ENCODE measurements at regions not wholly inside any gene's neighbourhood (a gene's known extent, or its start where the extent isn't known, plus 50 kb on each side); places are given as distances from the start of the nearest gene placed in this dataset.

- DNase-seq: no peak
Observed at GRCh38 chr18:45384962-45385315, 230.3 kb upstream of the SLC14A2 start.

- peak; percentile 37 for DNase-seq
Observed at GRCh38 chr18:45386041-45386655, 229.1 kb upstream of the SLC14A2 start.

GRCh38 chr18:45387229-45387628 lies 228.0 kb upstream of the SLC14A2 start:
- no peak for DNase-seq

- no peak for DNase-seq
Observed at GRCh38 chr18:45398448-45398847, 216.8 kb upstream of the SLC14A2 start.

DNA sequence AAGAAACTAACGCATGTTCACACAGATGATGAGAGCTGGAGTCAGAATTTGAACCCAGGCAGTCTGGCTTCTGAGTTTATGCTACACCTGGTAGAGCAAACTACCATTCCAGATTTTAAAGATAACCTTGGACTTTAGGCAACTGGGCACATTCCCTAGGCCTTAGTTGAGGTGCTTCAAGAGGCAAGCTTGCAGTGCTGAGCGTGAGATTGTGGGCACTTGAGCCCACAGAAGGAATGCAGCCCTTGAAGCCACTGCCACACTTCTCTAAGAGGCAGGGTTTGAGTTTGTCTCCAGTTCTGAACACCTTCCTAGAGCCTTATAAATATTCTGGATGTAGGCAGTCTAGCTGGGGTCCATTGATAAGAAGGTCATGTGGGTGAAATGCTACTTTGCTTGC lies 216.1 kb upstream of the SLC14A2 start:
- no peak for DNase-seq

DNA sequence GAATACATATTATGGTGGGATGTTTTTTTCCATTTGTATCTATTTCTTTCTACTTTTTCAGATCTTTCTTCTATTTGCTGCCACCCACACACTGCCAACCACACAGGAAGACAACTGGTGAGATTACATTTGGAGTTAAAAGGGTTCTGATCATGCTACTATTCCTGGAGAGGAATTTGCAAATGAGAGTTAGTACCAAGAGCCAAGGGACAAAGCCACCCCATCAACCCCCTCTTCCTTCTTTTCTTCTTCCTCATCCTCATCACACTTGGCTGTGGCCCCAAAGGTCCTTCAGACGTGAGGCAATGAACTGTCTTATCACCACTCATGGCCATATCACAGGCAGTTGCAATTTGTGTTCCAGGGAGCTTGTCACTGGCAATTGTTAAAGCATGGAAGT lies 215.6 kb upstream of the SLC14A2 start:
- no peak for DNase-seq

DNA sequence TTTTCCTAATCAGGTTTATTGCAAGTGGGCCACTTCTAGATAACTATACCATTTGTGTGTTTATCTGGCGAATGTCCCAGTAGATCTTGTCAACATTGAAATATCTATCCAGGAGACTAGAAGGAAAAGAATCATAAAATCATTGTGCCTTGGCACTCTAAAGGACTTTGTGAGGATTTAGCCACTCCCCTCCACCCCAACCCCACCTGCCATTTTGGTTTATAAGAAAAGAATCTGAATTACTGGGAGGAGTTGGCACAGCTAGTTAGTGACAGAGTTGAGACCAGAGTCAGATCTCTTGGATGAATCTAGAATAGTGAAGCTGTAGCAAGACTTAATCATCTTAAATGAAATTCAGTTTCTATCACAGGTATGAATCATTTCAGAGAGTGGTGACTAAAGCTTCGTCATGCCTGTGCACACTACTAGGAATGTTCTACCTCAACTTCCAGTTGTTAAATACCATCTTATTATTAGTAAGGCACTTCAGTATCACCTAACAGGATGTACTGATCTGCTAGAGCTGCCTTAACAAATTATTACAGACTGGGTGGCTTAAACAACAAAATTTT lies 212.7 kb upstream of the SLC14A2 start:
- DNase-seq: no peak

GRCh38 chr18:45403341-45404049 lies 211.8 kb upstream of the SLC14A2 start:
- DNase-seq: no peak

GRCh38 chr18:45408218-45408617 lies 207.1 kb upstream of the SLC14A2 start:
- DNase-seq: no peak

DNA sequence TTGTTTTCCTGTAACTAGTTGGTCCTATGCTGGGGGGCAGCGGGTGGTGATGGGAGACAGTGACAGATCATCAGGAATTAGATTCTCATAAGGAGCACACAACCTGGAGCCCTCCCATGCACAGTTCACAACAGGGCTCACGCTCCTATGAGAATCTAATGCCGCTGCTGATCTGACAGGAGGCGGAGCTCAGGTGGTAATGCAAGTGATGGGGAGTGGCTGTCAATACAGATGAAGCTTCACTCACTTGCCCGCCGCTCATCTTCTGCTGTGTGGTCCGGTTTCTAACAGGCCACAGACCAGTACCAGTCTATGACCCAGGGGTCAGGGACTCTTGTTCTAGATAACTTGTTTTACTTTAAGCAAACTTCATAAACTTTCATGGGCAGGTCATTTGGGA lies 205.3 kb upstream of the SLC14A2 start:
- no peak for DNase-seq

DNA sequence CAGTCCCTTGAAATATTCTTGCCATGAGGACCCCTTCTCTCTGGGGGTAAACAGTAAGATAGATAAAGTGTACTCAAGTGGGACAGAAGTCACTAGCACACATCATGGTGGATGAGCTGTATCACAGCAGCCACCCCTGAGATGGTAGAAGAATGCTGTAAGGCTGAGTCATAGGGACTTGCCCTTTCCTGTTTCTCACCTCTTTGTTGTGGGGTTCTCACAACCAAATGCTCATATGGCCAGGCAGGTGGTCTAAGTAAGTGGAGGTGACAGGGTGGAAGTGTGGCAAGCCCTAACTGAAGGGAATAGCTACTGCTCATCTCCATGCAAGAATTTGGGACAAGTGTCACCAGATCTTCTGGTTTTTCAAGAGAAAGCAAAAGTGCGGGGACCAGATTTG lies 202.7 kb upstream of the SLC14A2 start:
- no peak for DNase-seq

DNA sequence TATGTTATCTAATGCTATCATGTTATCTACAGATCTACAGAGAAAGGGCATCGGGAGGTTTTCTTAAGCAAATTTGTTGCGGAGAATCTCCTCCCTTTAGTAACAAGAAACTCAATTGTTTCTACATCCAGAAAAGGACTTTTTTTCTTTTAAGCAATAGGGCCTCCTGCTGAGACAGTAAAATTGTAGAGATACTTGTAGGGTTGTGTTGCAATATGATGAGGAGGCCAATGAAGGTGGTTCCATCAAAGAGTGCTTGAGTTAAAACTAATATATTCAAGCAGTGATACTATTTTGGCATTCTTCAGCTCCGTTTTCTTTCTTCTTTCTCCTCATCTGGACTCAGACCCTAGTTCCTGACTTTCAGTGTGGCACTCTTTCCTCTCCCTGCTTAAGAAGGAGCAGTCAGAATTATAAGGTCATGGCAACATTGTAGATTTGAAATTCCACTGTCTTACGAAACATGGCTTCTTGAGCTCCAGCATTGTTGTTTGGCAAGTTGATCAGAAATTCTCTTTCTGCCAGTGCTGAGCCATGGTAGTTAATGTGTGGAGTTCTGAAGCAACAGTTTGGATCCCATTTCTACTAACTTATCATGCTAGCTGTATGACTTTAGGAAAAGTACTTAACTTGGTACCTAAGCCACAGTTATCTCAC lies 202.0 kb upstream of the SLC14A2 start:
- no peak for DNase-seq

- no peak for DNase-seq
Observed at GRCh38 chr18:45415614-45416013, 199.7 kb upstream of the SLC14A2 start.

DNA sequence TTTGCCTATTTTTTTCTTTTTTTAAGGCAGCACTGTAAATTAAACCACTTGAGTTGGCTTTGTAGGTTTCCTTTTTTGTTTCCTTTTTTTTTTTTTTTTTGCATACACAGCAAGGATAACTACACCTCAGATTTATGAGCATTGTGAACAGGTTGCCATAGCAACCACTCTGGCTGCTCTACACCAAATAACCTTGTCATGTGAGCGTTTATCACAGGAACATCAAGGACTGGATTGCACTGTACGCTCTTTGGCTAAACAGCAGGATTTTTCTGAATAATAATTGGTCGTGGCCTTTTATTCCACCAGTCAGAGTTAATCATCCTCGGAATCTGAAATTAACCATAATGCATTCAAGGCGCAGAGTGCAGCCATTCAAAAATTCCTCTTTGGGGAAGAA lies 199.1 kb upstream of the SLC14A2 start:
- peak; percentile 81 for DNase-seq

- DNase-seq: no peak
Observed at GRCh38 chr18:45417392-45417791, 197.9 kb upstream of the SLC14A2 start.

- peak; percentile 36 for DNase-seq
Observed at GRCh38 chr18:45423659-45424058, 191.6 kb upstream of the SLC14A2 start.

DNA sequence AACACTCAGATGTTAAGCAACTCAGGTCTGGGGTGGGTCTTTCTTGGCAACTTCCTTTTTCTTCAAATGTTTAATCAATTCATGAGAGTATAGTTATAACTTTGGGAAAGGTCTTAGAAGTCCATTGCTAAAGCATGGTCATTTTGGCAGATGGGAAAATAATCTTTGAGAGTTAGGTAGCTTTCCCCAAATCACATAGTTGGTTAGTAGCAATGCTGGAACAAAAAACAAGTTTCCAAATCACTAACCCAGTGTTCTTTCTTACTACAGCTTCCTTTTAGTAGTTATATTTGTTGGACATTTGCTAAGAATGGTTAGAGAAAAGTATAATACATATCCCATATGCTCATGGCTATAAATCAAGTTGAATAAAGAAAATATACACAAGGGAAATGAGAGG lies 185.2 kb upstream of the SLC14A2 start:
- DNase-seq: no peak

DNA sequence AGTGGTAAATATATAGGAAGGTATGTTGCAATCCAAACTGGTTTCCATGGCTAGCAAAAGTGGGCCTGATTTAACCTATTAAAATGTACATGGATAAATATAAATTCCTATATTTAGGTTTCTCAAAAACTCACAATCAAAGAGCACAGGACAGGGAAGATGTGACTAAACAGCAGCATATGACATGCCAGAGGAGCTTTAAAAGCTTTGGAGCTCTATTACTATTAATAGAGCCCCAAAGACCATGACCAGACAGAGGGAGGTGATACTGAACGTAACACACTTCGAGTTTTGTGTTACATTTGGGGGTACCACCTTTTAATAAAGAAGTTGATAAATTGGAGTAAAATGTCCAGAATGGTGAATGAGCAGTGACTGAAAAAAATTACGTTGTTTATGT lies 179.5 kb upstream of the SLC14A2 start:
- DNase-seq: no peak

DNA sequence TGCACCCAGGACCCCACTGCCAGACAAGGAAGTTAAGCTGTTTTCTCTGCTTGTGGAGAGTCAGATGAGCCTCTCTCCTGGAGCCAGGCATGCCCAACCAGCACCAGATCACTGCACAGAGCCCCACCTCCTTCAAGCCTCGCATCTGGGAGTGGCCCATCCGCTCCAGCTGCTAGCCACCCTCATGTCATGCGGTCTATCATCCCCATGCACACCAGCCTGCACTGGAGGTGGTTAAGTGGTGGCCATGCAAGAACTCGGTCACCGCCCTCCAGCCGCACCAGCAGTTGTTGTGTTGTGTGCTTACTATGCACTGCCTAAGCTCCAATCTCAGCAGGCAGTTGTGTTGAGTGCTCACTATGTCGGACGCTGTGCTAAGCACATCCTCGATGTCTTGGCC lies 177.9 kb upstream of the SLC14A2 start:
- no peak for DNase-seq

DNA sequence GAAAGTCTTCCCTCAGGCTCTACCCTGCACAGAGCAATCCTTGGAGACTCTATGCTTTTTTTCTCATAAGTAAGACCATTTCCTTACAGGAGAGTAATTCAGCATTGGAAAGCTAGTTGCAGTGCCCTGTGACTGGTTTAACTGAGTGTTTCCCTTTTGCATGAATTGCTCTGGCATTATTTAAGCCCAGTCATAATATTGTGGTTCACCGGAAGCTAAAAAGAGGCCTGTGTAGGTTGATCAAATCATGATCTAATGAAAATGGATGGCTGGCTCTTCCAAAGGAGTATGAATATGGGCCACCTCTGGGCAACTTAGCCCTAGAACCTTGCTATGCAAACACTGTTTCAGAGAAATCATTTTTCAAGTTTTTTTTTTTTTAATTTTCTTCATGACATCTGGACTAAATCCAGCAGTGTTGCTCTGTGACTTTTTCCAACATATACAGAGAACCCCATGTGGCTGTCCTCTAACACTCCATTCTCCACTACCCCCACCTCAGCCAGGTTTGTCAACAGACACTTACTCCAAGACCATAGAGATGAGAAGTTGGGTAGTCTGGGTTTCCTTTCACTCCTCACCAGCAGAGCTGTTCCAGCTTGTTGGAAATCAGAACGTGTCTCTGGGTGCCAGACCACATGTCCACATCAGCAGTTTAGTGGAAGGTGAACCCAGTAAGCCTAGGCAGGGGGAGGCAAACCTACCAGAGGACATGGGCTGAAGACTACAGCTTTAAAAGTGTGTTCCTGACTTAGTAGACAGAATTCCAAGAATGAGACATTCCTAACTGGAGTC lies 175.2 kb upstream of the SLC14A2 start:
- no peak for DNase-seq

DNA sequence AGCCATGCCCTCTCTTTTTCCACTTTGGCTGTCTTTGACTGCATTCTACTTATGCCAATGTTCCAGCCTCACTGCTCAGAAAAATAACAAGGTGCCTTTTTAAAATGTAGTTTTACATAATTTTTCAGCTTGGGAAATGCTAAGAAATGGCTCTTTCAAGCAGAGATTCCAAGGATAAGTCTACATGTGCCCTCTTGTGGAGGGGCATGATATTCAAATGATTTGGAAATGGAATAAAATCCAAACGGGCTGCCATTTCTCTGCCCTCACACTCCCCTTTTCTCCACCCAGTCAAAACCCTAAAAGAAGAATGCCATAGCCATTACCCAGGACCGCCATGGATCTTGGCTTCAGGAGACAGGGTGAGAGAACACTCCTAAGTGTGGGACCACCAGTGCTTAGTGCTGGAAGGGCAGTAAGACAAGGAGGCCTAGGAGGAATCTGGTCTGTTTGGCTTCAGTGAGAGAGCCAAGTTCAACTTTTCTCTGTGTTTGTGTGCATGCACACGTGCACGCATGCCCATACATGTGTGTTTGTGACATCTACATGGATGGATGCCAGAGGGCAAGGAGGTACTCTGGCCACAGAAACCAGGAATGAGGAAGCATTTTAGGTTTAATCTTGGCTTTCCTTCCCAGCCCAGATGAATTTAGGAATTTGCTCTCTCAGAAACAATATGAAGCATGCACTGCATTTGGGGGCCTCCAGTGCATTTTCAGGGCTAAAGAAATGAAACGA lies 174.0 kb upstream of the SLC14A2 start:
- DNase-seq: peak; percentile 21

DNA sequence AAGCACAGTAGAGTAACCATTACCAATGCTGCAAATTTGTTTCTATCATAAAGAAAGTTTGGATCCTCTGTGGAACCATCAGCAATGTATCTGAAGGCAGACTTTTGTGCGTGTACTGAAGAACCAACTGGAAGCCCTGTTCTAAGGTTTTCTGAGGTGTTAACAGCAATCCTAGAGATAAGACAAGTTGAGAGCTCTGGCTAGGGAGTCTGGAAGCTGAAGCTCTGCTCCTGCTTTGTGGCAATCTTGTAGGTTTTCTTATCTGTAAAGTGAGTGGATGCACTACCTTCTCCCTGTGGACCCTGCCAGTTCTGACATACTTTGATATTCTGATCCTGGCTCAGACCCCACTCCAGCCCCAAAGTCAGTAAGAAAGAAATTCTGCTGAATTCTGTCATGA lies 171.2 kb upstream of the SLC14A2 start:
- DNase-seq: no peak

All from NCI-H2171 treated with DMSO at 0.1 percent for 48 hours (cell line).